GM18519 (cell line): ENCODE measurements at regions not wholly inside any gene's neighbourhood (a gene's known extent, or its start where the extent isn't known, plus 50 kb on each side); places are given as distances from the start of the nearest gene placed in this dataset.

Source experiments
- ATAC-seq: cut with Tn5 transposase; IDR thresholded peaks from one replicate; pipeline ENCODE4 v1.9.1; 2021; ENCODE audit warnings: mild to moderate bottlenecking, moderate library complexity; ENCODE audit not compliant: unreplicated experiment, low FRiP score

- ATAC-seq, result no peak
These were observed 200.1 kb upstream of the POU2AF2 start for GRCh38 chr11:111045407-111045803.

- ATAC-seq, result no peak
These were observed 200.6 kb upstream of the POU2AF2 start for GRCh38 chr11:111044751-111045406.

GRCh38 chr11:111039982-111040381, 205.5 kb upstream of the POU2AF2 start:
- no peak for ATAC-seq

GRCh38 chr11:111035746-111036145, 209.8 kb upstream of the POU2AF2 start:
- ATAC-seq, result no peak

GRCh38 chr11:111026241-111026640, 219.3 kb upstream of the POU2AF2 start:
- ATAC-seq, result no peak

GRCh38 chr11:111021131-111021530, 224.4 kb upstream of the POU2AF2 start:
- no peak for ATAC-seq

- ATAC-seq, result no peak
These were observed 225.5 kb upstream of the POU2AF2 start for GRCh38 chr11:111019871-111020670.

GRCh38 chr11:111019451-111019850, 226.1 kb upstream of the POU2AF2 start:
- ATAC-seq, result no peak

GRCh38 chr11:111018566-111018965, 227.0 kb upstream of the POU2AF2 start:
- ATAC-seq, result no peak

GRCh38 chr11:111012491-111012890, 233.0 kb upstream of the POU2AF2 start:
- no peak for ATAC-seq

- no peak for ATAC-seq
These were observed 234.3 kb upstream of the POU2AF2 start for GRCh38 chr11:111011275-111011594.

- no peak for ATAC-seq
These were observed 234.9 kb upstream of the POU2AF2 start for GRCh38 chr11:111010391-111011274.

- no peak for ATAC-seq
These were observed 239.3 kb upstream of the POU2AF2 start for GRCh38 chr11:111006227-111006626.

GRCh38 chr11:111001986-111002611, 243.4 kb upstream of the POU2AF2 start:
- ATAC-seq, result no peak

GRCh38 chr11:111001081-111001430, 244.5 kb upstream of the POU2AF2 start:
- no peak for ATAC-seq

GRCh38 chr11:111000400-111001080, 245.0 kb upstream of the POU2AF2 start:
- no peak for ATAC-seq

GRCh38 chr11:110992481-110992880, 253.0 kb upstream of the POU2AF2 start:
- ATAC-seq, result no peak

- no peak for ATAC-seq
These were observed 253.7 kb upstream of the POU2AF2 start for GRCh38 chr11:110991661-110992355.

- no peak for ATAC-seq
These were observed 255.2 kb upstream of the POU2AF2 start for GRCh38 chr11:110990311-110990710.
